Mammary epithelial cell (primary cell): ENCODE measurements at regions not wholly inside any gene's neighbourhood (a gene's known extent, or its start where the extent isn't known, plus 50 kb on each side); places are given as distances from the start of the nearest gene placed in this dataset.

Source experiments
- EZH2 ChIP-seq: IDR thresholded peaks from 2 replicates; pipeline ENCODE4 v1.6.1; 2012; ENCODE audit warnings: low read length, inconsistent platforms, borderline replicate concordance
- TF ChIP-seq, protein P1 (sequence below), 2 donors: IDR thresholded peaks in 1 of 2; conservative IDR thresholded peaks in 1 of 2; 2 replicates each; pipeline ENCODE4 v1.5.1; 2011 to 2012; ENCODE audit warnings: inconsistent platforms in 2 of 2, low read length in 2 of 2, mild to moderate bottlenecking in 2 of 2, control low read depth in 1 of 2, low read depth in 1 of 2; ENCODE audit not compliant: insufficient read depth in 1 of 2; ENCODE audit errors: extremely low read depth in 1 of 2

- TF ChIP-seq, protein P1, sequence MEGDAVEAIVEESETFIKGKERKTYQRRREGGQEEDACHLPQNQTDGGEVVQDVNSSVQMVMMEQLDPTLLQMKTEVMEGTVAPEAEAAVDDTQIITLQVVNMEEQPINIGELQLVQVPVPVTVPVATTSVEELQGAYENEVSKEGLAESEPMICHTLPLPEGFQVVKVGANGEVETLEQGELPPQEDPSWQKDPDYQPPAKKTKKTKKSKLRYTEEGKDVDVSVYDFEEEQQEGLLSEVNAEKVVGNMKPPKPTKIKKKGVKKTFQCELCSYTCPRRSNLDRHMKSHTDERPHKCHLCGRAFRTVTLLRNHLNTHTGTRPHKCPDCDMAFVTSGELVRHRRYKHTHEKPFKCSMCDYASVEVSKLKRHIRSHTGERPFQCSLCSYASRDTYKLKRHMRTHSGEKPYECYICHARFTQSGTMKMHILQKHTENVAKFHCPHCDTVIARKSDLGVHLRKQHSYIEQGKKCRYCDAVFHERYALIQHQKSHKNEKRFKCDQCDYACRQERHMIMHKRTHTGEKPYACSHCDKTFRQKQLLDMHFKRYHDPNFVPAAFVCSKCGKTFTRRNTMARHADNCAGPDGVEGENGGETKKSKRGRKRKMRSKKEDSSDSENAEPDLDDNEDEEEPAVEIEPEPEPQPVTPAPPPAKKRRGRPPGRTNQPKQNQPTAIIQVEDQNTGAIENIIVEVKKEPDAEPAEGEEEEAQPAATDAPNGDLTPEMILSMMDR (conservative IDR thresholded peaks at IDR 0.05 in 1 of 2, IDR thresholded peaks at IDR 0.05 in 1 of 2; ENCODE audit: extremely low read depth in 1 of 2, insufficient read depth in 1 of 2, low read depth in 1 of 2, low read length in 2 of 2), result no peak
- no peak for TF ChIP-seq EZH2
These were observed 89.7 kb upstream of the GRB10 start for GRCh38 chr7:50872437-50872836.
